Prostate gland (tissue), 2 donors: ENCODE measurements at regions not wholly inside any gene's neighbourhood (a gene's known extent, or its start where the extent isn't known, plus 50 kb on each side); places are given as distances from the start of the nearest gene placed in this dataset.

Source experiments
- DNase-seq: peaks from one replicate; pipeline ENCODE4 v3.0.0-alpha.2; 2019; ENCODE audit warnings: low spot score
- H3K27ac ChIP-seq, 2 donors: fragments of 200-600 bp; sonication (generic); 2 replicates each; pipeline ENCODE4 v1.5.1; 2017 to 2019
- H3K27me3 ChIP-seq: fragments of 200-600 bp; sonication (generic); replicated peaks from 2 replicates; pipeline ENCODE4 v1.5.1; 2019; ENCODE audit not compliant: insufficient read depth
- H3K36me3 ChIP-seq, 2 donors: fragments of 200-600 bp; sonication (generic); 1 replicate in 1 of 2; 2 replicates in 1 of 2; pipeline versions ENCODE4 v1.5.1 to v1.8.1; 2017 to 2019
- H3K4me1 ChIP-seq: fragments of 200-600 bp; sonication (generic); replicated peaks from 2 replicates; pipeline ENCODE4 v1.5.1; 2019
- H3K4me3 ChIP-seq, 2 donors: fragments of 200-600 bp; sonication (generic); 2 replicates each; pipeline ENCODE4 v1.5.1; 2017 to 2019
- H3K9me3 ChIP-seq: fragments of 200-600 bp; sonication (generic); 2 replicates; pipeline ENCODE4 v1.5.1; 2017
- CTCF ChIP-seq, 4 experiments: fragments of 200-600 bp in 2 of 4; fragments of 450-650 bp in 2 of 4; sonication (generic) in 2 of 4; IDR thresholded peaks; 1 replicate in 3 of 4; 2 replicates in 1 of 4; pipeline ENCODE4 v1.5.1; 2016 to 2019; ENCODE audit warnings: antibody characterized with exemption in 4 of 4, mild to moderate bottlenecking in 2 of 4, moderate library complexity in 2 of 4
- POLR2A ChIP-seq: fragments of 450-650 bp; IDR thresholded peaks from one replicate; pipeline ENCODE4 v1.6.1; 2016; ENCODE audit warnings: antibody characterized with exemption, mild to moderate bottlenecking
- POLR2AphosphoS5 ChIP-seq: sonication (generic); formaldehyde crosslinking; IDR thresholded peaks from one replicate; pipeline ENCODE4 v1.6.1; 2017; ENCODE audit warnings: antibody characterized with exemption
- WGBS: methylation state at CpG from one replicate; pipeline ENCODE4 v1.1.5; 2018; 5-methylcytosine and 5-hydroxymethylcytosine counted together
- intact Hi-C: fragments of 100-400 bp; cut with DNase I; formaldehyde crosslinking; loops from one replicate; pipeline ENCODE4 v1.14.2; 2022

GRCh38 chr11:44409558-44410236 is 99.8 kb upstream of the ALX4 start:
- no peak for DNase-seq
- WGBS = 69% methylated on average over 9 of the region's 9 CpGs
- no peaks in the 10 kb centered on the region for H3K27me3 ChIP-seq

GRCh38 chr11:44416776-44417175 is 106.8 kb upstream of the ALX4 start:
- Histone ChIP-seq H3K27ac (no peak overlapping the region), H3K27me3 (no peaks in the 10 kb centered on the region), H3K4me3 (no peak overlapping the region), H3K9me3 (no peaks in the 10 kb centered on the region), H3K4me1 (no peaks in the 10 kb centered on the region), H3K36me3 (no peaks in the 10 kb centered on the region)
- DNase-seq = no peak
- TF ChIP-seq POLR2AphosphoS5 (no peak), CTCF (IDR thresholded peaks at IDR 0.05) (no peak), POLR2A (no peak)
- intact Hi-C loops = no loop called here

More at GRCh38 chr11:44409558-44410236, 99.8 kb upstream of the ALX4 start:
- no peaks in the 10 kb centered on the region for H3K36me3 ChIP-seq
- no peak overlapping the region for H3K27ac ChIP-seq
- no peak overlapping the region for H3K4me3 ChIP-seq
- no peaks in the 10 kb centered on the region for H3K4me1 ChIP-seq
- intact Hi-C loops = no loop called here
- TF ChIP-seq POLR2A (no peak), CTCF (IDR thresholded peaks at IDR 0.05) (no peak)
- no peaks in the 10 kb centered on the region for H3K9me3 ChIP-seq

- H3K4me1 ChIP-seq = no peaks in the 10 kb centered on the region
- TF ChIP-seq POLR2AphosphoS5 = no peak
- no peak for TF ChIP-seq CTCF (IDR thresholded peaks at IDR 0.05)
- TF ChIP-seq POLR2A = no peak
- no peak overlapping the region for H3K27ac ChIP-seq
- WGBS = 80% methylated on average over 7 of the region's 7 CpGs
- peaks cover under 1% of the 10 kb centered on the region for H3K27me3 ChIP-seq
- intact Hi-C loops = no loop called here
- no peak overlapping the region for H3K4me3 ChIP-seq
- no peaks in the 10 kb centered on the region for H3K9me3 ChIP-seq
- no peaks in the 10 kb centered on the region for H3K36me3 ChIP-seq
- DNase-seq = no peak
These were observed 108.0 kb upstream of the ALX4 start for GRCh38 chr11:44417731-44418455.

- WGBS = 93% methylated on average over 7 of the region's 7 CpGs
- no peaks in the 10 kb centered on the region for H3K9me3 ChIP-seq
- DNase-seq = no peak
- no peaks in the 10 kb centered on the region for H3K36me3 ChIP-seq
- H3K27me3 ChIP-seq = peaks cover 2% of the 10 kb centered on the region
- H3K27ac ChIP-seq = no peak overlapping the region
- H3K4me1 ChIP-seq = no peaks in the 10 kb centered on the region
- intact Hi-C loops = no loop called here
- H3K4me3 ChIP-seq = no peak overlapping the region
- no peak for TF ChIP-seq CTCF (IDR thresholded peaks at IDR 0.05)
- no peak for TF ChIP-seq POLR2A
- no peak for TF ChIP-seq POLR2AphosphoS5
These were observed 108.5 kb upstream of the ALX4 start for GRCh38 chr11:44418456-44418830.

GRCh38 chr11:44421090-44421675 is 111.2 kb upstream of the ALX4 start:
- H3K4me3 ChIP-seq = no peak overlapping the region
- no peaks in the 10 kb centered on the region for H3K4me1 ChIP-seq
- WGBS = 40% methylated on average over 9 of the region's 9 CpGs
- intact Hi-C loops = no loop called here
- no peak overlapping the region for H3K27ac ChIP-seq
- peaks cover 6% of the 10 kb centered on the region for H3K27me3 ChIP-seq
- no peak for DNase-seq
- no peaks in the 10 kb centered on the region for H3K9me3 ChIP-seq
- no peak for TF ChIP-seq POLR2A
- no peak for TF ChIP-seq CTCF (IDR thresholded peaks at IDR 0.05)
- TF ChIP-seq POLR2AphosphoS5 = no peak
- H3K36me3 ChIP-seq = no peaks in the 10 kb centered on the region
